Hepatic stellate cell (primary cell): ENCODE measurements at regions not wholly inside any gene's neighbourhood (a gene's known extent, or its start where the extent isn't known, plus 50 kb on each side); places are given as distances from the start of the nearest gene placed in this dataset.
"Not testable (repeated sequence)": the region's sequence is repeated elsewhere in the genome, so short reads cannot be mapped to it uniquely, and the experiment has no call there.

ENCODE experiments used
- DNase-seq: peaks from one replicate; pipeline ENCODE4 v3.0.0; 2011; ENCODE audit warnings: low spot score

DNA sequence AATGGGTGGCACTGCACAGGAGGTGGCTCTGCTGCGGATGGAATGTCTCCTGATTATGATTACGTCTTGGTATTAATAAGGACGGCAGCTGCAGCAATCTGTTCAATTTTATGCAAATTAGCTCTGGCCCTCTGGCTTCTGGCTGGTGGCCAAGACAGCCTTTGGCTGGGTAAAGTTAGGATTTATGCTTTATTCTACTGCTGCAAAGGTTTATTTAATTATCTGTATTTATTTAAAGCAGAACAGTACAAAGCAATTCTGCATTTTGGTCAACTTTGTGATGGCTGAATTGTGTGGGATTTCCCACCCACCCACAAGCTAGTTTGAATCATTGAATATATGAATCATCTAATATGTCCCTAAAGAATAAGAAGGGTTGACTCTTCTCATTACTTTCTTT, 745.6 kb upstream of the FAM241A start:
- DNase-seq: no peak

DNA sequence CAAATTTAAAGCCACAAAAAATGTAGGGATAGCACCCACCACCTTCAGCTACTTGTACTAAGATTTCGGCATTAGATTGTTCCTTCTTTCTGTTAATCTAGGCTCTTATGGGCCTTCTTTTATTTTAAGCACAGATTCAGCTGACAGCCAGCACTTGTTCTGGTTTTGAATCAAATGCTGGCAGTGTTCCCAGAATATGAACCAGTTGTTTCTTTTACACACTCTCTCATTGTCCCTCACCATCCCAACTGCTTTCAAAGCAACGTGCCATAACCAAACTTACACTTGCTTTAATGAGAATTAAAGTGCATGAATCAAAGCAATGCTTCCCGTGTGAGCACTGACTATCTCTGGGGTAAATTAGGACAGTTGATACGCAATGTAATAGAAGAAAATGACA, 744.5 kb upstream of the FAM241A start:
- no peak for DNase-seq

DNA sequence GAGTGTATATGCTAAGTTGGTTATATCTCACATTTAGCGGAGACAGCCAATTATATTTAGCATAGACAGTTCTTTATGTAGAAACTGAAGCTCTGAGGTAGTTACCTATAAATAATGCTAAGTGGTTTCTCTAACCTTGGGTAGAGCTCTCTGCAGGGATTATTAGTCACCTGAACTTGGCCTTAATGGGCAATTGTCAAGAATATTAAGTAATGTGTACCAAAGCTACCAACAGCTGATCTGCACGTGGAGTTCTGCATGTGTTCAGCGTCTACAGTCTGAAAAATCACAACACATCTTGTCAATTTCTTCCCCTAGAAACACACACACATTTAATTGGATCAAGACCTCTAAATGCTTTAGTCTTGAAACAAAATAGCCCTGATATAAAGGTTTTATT, 740.6 kb upstream of the FAM241A start:
- no peak for DNase-seq

DNA sequence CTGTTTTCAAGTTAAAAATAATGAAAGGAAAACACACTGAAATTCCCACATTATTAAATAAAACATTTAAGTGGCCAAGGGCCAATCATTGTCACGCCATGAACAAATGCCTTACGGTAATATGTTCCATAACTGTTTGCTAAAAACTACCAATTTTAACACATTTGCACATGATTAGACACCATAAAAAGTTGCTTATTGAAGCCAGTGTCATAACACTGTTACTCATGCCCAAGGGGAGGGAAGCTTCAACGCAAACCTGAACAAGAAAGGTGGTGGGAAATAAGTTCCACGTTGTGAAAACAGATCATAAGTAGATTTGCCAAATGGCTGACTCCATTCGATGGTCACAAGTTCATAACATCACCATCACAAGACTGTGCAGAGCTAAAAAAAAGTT, 739.3 kb upstream of the FAM241A start:
- DNase-seq: no peak

DNA sequence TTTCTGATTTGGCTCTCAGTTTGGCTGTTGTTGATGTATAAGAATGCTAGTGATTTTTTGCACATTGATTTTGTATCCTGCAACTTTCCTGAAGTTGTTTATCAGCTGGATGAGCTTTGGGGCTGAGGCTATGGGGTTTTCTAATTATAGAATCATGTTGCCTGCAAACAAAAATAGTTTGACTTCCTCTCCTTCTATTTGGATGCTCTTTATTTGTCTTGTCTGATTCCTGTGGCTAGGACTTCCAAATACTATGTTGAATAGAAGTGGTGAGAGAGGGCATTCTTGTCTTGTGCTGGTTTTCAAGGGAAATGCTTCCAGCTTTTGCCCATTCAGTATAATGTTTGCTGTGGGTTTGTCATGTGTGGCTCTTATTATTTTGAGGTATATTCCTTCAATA, 734.7 kb upstream of the FAM241A start:
- no peak for DNase-seq

DNA sequence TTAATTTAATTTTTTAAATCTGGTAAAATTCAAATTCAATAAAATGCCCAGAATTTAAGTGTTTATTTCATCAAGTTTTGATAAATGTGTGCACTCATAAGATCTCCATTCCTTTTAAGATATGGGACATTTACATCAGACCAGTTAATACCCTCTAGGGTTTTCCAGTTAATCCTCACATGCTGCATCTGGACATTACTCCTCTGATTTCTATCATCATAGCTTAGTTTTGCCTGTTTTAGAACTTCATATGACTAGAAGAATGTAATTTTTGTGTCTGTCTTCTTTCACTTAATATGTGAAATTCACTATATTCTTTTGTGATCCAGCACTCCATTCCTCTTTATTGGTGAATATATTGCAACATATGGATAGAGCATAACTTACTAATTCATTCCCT, 727.7 kb upstream of the FAM241A start:
- no peak for DNase-seq

DNA sequence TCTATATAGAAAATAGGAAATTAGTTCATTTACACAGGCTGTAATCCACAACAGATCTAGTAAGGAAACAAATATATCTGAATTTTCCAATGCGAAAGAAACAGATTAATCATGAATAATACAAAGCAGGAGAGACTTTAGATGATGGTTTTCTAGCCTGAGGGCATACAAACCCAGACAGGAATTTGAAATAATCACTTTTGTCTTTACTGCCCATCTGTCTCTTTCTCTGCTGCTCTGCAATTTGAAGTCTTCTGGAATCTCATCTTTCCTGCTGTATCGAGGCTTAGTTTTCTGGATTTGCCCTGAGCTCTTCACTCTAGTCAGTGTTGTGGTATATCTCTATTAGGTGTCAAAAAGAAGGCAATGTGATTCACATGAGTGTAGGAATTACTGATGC, 711.8 kb upstream of the FAM241A start:
- no peak for DNase-seq

DNA sequence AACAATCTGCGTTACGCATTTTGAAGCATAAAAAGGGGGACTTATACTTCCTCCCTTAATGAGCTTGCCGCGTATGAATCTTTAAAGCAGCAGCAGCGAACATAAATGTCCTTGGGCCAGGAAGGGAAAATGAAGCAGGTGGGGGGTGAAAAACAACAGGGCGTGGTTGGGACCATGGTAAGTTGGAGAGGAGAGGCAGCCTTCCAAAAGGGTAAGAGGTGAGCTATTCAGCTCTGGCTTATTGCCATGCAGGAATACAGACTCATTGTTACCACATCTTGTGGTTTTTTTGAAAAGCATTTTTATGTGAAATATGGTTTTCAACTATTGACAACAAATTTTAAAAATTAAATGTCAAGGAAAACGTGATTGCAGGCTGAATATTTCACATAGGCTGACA, 710.7 kb upstream of the FAM241A start:
- DNase-seq: no peak

DNA sequence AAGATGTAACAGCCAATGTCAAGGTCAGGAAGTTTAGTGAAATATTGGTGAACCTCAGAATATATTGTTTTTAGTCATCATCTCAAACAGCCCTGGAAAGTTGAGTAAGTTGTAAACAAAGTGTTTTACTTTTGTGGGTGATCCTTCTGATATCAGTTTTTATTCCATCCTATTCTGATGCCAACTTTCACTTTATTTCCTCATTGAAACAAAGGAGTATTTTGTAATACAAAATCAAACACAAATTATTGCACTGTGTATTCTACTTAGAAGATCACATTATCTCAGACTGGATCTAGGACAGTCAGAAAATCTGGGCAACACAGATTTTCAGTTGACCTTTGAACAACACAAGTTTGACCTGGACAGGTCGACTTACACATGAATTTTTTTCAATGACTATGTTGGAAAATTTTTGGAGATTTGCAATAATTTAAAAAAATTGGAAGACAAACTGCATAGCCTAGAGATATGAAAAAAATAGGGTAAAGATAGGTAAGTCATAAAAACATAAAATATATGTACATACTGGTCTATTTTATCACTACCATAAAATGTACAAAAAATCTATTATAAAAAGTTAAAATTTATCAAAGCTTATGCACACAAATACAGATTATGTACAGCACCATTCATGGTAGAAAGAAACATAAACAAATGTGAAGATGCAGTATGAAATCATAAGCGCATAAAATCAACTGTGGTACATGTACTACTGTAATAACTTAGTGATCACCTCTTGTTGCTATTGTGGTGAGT, 709.1 kb upstream of the FAM241A start:
- DNase-seq: no peak

DNA sequence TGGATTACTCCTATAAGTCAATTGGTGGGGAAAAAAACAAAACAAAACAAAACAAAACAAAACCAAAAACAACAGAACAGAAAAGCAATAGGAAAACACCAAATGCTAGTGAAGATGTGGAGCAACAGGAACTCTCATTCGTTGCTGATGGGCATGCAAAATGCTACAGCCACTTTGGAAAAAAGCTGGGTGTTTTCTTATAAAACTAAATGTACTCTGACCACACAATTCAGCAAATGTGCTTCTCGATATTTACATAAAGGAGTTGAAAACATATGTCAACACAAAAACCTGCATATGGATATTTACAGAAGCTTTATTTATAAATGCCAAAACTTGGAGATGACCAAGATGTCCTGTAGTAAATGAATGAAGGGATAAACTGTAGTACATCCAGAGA, 703.6 kb upstream of the FAM241A start:
- DNase-seq: no peak

DNA sequence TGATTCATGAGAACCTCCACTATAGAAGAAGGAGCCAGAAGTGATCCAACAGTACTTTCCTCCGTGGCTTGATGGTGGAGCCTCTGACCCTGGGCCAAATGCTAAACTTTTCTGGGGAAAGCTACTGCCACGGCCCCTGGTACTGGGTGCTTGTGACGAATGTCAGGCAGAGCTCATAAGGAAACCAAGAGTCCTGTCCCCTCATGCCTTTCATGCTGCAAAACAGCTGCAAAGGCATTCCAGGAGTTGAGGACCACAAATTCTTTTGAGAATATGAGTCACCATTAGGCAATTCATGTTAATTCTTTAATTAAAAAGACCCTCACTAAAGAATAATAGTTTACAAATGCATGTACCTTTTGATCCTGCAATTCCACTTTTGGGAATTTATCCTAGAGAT, 700.4 kb upstream of the FAM241A start:
- not testable (repeated sequence) for DNase-seq

DNA sequence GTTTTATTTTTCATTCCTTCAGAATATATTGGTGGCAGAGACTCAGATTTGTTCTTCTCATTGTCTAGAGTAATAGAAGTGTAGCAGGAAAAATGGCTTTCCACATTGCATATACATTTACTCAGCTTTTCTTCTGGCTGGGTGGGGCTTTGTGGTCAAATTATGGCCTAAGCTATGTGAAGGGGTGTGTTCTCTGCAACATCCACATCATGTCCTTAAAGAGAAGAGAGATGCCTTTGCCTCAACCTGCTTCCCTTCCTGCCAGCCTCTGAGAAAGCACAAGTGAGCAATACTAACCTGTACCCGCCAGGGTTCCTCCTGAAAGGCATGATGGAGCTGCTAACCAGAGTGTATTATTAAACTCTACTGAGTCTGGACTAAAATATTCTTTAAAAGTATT, 695.6 kb upstream of the FAM241A start:
- DNase-seq: no peak

DNA sequence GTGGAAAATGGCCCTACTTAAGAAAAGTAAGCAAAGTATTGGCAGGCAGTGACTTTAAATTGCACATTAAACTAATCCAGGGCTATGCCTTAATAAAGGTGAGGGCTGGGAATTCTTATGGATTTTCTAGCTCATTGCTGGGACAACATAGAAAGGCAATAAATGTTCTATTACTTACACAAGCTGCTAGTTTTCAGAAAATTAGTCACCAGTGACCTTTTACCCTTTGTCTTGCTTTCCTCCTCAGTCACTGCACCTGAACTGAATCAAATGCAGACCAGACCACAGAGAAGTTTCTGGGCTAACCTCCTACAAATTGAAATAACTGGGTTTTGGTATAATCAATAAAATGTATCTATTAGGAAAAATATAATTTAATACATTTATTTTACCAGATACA, 694.4 kb upstream of the FAM241A start:
- no peak for DNase-seq

DNA sequence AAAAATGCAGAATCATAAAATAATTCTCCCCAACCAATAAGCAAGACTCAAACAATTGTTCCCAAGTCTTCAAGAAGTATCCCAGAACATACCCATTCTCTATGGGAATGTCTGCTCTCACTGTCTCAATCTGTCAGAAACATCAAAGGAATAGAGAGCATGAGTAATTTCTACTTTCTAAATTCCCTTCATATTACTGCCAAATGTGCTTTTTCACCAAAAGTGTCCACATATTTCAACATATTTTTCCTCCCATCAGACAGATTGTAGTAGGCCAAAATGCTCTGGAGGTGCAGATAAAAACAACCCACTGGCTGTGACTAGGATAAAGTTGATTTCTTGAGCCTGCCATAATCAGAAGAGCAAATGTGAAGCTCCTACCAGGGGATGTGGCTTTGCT, 692.0 kb upstream of the FAM241A start:
- DNase-seq: no peak

DNA sequence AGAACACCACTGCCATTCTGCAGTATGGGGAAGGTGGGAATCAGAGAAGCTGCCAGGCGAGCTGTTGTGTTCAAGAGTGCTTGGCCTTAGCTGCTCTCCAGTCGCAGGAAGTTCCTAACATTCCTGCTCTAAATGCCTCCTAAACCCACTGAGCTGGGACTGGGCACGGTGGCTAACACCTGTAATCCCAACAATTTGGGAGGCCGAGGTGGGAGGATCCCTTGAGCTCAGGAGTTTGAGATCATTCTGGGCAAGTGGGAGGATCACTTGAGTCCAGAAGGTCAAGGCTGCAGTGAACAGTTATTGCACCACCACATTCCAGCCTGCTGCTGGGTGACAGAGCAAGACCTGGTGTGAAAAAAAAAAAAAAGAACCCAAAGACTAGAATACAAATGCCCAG, 690.3 kb upstream of the FAM241A start:
- no peak for DNase-seq

DNA sequence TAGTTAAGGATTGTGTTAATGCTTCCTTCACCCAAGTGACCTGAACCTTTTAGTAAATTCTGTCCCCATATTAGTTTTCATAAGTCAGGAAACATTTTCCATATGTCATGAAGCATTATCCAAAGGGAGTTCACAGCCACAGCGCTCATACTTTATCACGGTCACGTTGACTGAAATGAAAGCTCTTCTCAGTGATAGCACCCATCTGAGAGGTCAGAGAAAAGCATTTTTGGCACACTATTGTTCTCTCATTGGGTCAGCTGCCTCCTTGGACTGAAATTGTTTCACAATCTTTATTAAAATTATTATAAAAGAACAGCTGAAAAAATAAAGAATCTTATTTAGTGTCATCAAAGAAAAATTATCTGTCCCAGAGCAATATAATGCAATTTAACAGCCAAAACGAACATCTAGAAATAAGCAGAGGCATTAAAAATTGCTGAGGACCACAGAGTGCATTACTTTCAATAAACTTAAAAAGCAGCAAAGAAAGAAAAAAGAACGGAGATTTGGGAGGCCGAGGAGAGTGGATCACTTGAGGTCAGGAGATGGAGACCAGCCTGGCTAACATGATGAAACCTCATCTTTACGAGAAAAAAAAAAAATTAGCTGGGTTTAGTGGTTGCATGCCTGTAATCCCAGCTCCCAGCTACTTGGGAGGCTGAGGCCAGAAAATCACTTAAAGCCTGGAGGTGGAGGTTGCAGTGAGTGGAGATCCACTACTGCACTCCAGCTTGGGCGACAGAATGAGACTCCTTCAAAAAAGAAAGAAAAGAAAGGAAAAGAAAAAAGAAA, 680.8 kb upstream of the FAM241A start:
- DNase-seq: no peak

DNA sequence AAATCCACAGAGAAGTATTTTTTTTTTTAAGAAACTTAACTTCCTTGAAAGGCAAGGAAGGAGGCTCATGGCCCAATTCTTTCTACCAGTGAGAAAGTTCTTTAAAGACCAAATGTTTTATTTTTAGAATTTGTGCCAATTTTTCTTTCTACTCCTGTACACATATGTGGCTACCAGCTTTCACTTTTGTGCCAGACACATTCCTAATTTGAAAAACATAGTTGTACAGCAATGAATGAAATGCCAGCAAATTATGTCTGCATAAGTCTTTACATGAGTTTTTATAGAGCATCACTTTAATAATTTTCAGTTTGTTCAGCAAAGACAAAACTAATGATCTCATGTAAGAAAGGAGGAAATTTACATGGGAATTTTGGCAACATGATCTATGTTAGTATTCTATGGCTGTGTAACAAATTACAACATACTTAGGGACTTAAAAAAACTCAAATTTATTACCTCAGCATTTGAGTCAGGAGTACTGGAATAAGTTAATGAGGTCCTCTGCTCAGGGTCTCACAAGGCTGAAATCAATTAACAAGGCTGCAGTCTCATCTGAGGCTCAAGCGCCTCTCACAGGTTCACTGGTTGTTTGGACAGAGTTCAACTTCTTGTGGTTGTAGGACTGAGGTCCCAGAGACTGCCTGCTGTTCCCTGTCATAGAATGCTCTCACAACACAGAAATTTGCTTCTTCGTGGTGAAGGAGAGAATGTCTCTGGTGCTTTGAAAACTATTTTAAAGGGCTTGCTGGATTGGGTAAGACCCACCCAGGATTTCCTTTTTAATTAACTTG, 678.2 kb upstream of the FAM241A start:
- no peak for DNase-seq

DNA sequence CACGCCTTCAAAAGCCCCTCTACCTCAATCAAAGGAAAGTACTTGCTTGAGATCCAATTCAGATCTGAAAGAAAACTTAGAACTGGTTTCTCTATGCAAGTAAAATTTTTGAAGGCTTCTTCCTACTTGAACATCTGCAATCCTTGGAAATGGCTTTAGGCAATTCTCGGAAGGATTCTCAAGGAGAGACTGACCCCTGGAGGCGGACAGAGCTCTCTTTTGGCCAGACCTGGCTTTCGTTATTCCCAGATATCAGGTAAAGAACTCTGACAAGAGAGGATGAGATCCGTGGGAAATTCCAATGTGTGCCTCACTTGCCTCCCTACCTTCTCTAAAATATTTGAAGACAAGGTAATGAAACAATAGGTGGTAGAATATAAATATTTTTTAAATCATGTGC, 670.3 kb upstream of the FAM241A start:
- no peak for DNase-seq

DNA sequence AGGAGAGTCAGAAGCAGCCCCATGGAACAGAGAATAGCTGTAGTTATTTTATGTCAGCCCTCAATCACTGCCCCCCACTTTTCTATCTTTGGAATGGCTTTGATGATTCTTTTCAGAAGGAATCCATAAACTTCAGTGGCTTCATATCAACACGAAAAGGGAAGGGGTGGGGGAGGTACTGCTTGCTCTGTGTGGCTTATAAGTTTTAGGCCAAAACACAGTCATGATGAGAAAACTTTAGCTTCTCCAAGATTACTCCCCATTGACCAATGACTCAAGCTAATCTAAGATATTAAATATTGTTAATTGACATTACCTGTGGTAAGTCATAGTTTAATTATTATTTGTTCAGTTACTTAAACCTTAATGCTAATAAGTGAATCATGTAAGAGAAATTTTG, 669.6 kb upstream of the FAM241A start:
- no peak for DNase-seq

DNA sequence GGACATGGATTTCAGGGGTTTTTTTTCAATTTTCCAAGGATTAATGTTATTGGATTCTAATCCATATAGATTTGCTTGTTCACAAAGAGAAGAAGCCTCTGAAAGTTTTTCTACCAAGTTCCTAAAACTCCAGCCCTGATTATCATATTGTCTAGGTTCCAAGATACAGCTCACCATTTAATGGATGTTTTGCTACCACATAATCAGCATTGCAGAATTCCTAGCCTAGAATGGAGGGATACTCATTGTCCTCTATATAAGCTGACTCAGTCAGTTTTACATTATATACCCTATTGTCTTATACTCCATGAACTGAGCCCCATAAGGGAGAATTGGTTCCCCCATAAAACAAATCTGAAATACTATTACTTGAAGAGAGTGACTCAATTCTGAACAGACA, 664.7 kb upstream of the FAM241A start:
- no peak for DNase-seq

DNA sequence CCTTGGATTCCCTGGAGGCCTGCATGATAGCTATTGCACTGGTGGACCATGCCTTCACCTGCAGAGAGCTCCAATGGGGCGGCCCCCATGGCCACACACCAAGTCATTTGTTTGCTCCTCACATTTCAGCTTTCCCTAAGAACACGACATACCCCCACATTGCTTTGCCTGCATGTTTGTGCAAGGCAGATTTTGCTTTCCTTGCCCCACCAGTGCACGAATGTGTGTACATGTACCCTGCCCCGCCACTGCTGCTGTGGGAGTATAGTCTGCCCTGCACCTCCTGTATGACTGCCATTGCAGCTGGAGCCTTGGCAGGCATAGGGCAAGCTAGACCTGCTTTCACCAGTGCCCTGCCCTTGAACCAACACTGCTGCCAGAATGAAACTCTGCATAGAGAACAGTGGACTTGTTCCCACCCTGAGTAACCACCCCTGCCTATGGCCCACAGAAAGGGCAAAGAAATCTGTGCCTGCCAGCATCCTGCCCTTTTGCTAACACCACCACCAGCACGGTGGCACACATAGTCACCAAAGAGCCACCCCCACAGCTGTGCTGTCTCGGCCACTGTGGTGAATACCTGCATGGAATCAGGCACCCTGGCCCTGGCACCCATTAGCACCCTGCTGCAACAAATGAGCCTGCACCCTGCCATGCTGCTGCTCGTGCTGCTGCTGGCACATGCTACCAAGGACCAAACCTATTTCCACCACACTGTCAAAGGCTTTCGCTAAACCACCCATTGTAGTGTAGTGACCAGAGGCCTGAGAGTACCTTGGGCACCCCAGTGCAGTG, 661.7 kb upstream of the FAM241A start:
- no peak for DNase-seq

DNA sequence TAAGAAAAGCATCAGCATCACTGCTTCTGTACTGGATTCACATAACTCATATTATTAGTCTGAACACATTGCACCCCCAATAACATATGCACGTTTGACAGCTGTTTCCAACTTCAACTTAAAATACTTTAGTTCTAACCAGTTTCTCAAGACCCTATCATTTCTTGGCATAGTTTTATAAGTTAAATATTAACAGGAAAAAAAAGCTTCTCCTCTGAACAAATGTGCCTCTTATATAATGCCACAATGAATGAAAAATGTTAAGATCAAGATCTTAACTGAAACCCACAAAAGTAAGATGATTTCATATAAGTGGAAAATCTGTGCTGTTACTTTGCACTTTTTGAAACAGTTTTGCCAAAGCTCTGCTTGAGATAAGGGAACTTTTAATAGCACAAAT, 652.8 kb upstream of the FAM241A start:
- no peak for DNase-seq
